ENCODE measurements at regions not wholly inside any gene's neighbourhood (a gene's known extent, or its start where the extent isn't known, plus 50 kb on each side); places are given as distances from the start of the nearest gene placed in this dataset.

DNA sequence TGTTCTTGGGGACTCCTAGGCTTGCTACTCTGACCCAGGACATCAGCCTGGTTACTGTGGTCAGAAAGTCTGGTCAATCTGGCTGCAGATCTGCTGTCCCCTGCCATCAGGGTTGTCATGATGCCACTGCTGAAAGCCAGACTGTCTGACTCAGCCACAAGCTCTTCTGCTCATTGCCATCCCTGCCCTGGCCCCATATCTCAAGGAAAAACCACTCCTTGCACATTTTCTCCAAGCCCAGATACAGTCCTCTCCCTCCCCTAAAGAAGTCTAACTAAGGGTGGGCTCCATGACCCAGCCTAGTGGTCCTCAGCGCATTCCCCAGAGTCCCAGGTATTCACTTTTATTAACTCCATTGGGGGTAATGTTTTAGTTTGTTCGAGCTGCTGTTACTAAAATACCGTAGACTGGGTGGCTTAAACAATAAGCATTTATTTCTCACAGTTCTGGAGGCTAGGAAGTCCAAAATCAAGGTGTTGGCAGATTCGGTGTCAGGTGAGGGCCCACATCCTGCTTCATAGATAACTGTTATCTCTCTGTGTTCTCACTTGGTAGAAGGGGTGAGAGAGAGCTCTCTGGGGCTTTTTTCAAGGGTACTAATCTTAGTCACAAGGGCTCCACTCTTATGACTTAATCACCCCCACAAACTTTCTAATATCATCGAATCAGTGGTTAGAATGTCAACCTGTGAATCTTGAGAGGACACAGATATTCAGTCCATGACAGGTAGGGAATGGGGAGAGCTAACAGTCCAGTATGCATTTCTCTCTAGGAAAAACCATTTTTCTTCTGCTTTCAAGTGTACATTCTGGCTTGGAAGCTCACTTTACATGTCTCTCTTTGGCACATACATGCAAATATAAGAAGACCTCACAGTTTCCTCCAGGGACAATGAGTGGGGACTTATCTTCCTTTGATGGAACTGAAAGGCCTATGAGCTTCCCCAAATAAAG lies 94.8 kb upstream of the CXCR4 start:
- TF ChIP-seq, protein P1, sequence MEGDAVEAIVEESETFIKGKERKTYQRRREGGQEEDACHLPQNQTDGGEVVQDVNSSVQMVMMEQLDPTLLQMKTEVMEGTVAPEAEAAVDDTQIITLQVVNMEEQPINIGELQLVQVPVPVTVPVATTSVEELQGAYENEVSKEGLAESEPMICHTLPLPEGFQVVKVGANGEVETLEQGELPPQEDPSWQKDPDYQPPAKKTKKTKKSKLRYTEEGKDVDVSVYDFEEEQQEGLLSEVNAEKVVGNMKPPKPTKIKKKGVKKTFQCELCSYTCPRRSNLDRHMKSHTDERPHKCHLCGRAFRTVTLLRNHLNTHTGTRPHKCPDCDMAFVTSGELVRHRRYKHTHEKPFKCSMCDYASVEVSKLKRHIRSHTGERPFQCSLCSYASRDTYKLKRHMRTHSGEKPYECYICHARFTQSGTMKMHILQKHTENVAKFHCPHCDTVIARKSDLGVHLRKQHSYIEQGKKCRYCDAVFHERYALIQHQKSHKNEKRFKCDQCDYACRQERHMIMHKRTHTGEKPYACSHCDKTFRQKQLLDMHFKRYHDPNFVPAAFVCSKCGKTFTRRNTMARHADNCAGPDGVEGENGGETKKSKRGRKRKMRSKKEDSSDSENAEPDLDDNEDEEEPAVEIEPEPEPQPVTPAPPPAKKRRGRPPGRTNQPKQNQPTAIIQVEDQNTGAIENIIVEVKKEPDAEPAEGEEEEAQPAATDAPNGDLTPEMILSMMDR (IDR thresholded peaks at IDR 0.05 in 2 of 3, conservative IDR thresholded peaks at IDR 0.05 in 1 of 3; ENCODE audit: control insufficient read depth in 2 of 3, extremely low read depth in 1 of 3, insufficient read depth in 1 of 3, low read depth in 3 of 3, low read length in 3 of 3): no peak
- TF ChIP-seq HSF1 (IDR thresholded peaks at IDR 0.05; ENCODE audit: low read depth, low read length) (no peak), MTA2 (IDR thresholded peaks at IDR 0.05; ENCODE audit: low read depth) (peak; percentile 83), TARDBP (IDR thresholded peaks at IDR 0.05; ENCODE audit: borderline replicate concordance) (no peak), POLR2A (IDR thresholded peaks at IDR 0.05; ENCODE audit: low read depth, low read length) (no peak), TCF12 (IDR thresholded peaks at IDR 0.05; ENCODE audit: low read depth, low read length) (no peak), EP300 (IDR thresholded peaks at IDR 0.05; ENCODE audit: borderline replicate concordance in 1 of 2, control insufficient read depth in 1 of 2, low read depth in 2 of 2, low read length in 2 of 2) (peak in 1 of 2 experiments; percentile 78; a peak in 3 of 4 replicates)

Measured in GM12878 (cell line).